ENCODE measurements at regions not wholly inside any gene's neighbourhood (a gene's known extent, or its start where the extent isn't known, plus 50 kb on each side); places are given as distances from the start of the nearest gene placed in this dataset.

GRCh38 chr2:83481436-83481835, 977.6 kb downstream of the SUCLG1 start:
- TF ChIP-seq POLR2A (IDR thresholded peaks at IDR 0.05; ENCODE audit: low read length) (no peak), GATA1 (IDR thresholded peaks at IDR 0.05; ENCODE audit: low read depth, low read length) (no peak)
